Activated T-helper 2 cell treated with anti-CD3 and anti-CD28 coated beads, Interferon-gamma antibody, Interleukin-2, Interleukin-4, amounts not matched to agents 10 μg/mL and 5 μg/mL and 100 μg/mL, durations not matched to agents 14 hours and 24 hours and 36 hours (primary cell): ENCODE measurements at regions not wholly inside any gene's neighbourhood (a gene's known extent, or its start where the extent isn't known, plus 50 kb on each side); places are given as distances from the start of the nearest gene placed in this dataset.

Source experiments
- DNase-seq: peaks from one replicate; pipeline ENCODE4 v3.0.0; 2021; ENCODE audit warnings: low spot score
- H3K27ac Mint-ChIP-seq: one replicate; pipeline ENCODE4 v1.8.0; 2021; ENCODE audit warnings: mixed read lengths
- H3K27me3 Mint-ChIP-seq: one replicate; pipeline ENCODE4 v1.8.0; 2021; ENCODE audit warnings: low read depth, mixed read lengths
- H3K36me3 Mint-ChIP-seq: one replicate; pipeline ENCODE4 v1.8.0; 2021; ENCODE audit warnings: low read depth, mixed read lengths
- H3K4me1 Mint-ChIP-seq: one replicate; pipeline ENCODE4 v1.8.0; 2021; ENCODE audit warnings: low read depth, mixed read lengths
- H3K4me3 Mint-ChIP-seq: one replicate; pipeline ENCODE4 v1.8.0; 2021; ENCODE audit warnings: low read depth, mild to moderate bottlenecking, moderate library complexity, mixed read lengths
- H3K9me3 Mint-ChIP-seq: one replicate; pipeline ENCODE4 v1.8.0; 2021; ENCODE audit warnings: mixed read lengths
- intact Hi-C: fragments of 100-400 bp; cut with micrococcal nuclease; formaldehyde crosslinking; loops from one replicate; pipeline ENCODE4 v1.15.1; 2023

DNA sequence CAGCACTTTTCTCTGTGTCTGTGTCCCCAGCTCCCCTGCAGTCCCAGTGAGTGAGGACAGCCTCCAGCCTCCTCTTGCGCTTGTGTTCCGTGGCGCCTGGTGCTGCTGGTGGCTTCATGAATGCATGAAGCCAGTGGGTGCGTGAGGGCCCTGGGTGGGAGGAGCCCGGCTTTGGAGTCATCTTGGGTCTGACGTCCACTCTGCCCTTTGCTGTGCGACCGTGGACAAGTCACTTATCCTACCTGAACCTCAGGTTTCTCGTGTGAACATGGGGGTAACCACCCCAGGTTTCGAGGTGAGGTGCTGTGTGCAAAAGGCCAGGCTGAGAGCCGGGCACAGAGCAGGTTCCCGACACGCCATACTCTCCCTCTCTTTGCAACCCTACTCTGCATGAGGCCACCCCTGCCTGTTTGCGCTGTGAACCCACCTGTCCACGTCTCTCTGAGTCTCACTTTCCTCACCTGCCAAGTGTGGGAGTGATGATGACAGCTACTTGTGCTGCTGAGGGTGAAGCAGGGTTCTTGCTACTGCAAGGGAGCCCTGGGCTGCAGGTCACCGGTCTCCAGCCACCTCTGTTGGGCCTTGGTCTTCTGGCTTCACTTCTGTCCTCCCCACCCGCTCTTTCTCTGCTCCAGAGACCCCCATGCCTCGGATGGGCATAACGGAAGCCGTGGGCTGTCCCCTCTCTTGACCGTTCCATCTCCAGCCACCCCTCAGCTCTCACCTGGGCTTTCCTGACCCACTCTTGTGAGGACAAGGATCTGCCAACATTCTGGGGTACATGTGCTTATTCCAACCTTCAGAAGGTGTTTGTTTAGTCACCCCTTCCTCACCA, 537.6 kb downstream of the TBC1D22A start:
- H3K9me3 Mint-ChIP-seq: no peaks in the 10 kb centered on the region
- H3K4me3 Mint-ChIP-seq: no peak overlapping the region
- no peaks in the 10 kb centered on the region for H3K4me1 Mint-ChIP-seq
- H3K27ac Mint-ChIP-seq: no peak overlapping the region
- no peaks in the 10 kb centered on the region for H3K36me3 Mint-ChIP-seq
- H3K27me3 Mint-ChIP-seq: no peaks in the 10 kb centered on the region
- intact Hi-C loops: no loop called here
- DNase-seq: no peak

DNA sequence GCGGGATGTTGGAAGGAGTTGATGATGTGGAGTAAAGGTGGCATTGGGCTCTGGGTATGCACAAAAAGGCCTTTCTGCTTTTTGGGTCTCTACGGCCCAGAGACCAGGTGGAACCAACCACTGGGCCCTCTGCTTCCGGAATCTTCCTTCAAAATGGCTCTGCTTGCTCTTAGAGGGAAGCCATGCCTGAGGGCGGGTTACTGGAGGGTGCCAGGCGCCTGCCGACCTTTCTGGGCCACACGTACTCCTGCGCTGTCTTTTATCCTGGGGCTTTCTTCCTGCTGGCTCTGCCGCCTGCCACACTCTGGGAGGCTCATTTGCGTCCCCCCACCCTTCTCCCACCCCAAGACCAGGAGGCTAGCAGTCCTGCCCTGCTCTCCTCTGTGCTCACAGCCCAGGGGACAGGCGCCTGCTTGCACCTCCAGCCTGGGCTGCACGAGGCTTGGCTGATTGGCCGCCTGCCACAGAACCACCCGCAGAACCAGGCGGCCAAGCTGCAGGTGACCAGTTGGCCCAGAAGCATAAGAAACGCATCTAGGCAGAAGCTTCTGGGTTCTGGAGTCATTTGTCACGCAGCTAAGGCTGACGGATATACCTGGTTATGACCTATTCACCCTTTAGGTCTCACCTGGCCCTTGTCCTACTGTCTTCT, 536.9 kb downstream of the TBC1D22A start:
- DNase-seq: no peak
- intact Hi-C loops: no loop called here

DNA sequence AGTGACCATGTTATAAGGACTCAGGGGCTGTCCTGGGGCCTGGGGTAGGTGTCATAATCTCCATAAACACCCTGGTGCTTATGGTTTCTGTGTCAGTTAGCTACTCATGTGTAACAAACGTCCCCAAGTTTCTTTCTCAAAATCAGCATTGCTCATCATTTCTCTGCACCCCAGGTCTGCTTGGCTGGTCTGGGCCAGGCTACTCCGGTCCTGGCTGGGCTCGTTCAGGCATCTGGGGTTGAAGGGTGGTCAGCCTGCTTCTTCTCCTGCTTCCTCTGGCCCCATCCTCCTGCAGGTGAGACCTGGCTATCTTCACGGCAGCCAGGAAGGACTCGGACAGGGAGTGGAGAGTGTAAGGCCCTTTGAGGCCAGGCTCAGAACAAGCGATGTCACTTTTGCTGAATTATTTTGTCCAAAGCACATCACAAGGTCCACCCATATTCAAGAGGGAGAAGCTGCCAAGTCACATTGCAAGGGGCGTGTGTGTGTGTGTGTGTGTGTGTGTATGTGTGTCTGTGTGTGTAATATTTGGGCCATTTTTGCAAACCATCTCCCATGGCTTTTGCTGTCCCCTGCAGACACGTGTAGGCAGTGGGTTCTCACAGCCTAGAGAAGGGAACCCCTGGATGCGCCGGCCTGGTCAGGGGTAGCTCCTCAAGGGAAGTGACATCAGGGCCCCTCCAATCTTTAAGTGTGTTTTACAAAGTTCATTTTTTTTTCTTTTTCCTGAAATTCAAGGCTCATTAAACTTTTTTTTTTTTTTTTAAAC, 535.8 kb downstream of the TBC1D22A start:
- no peaks in the 10 kb centered on the region for H3K4me1 Mint-ChIP-seq
- no peak for DNase-seq
- H3K9me3 Mint-ChIP-seq: no peaks in the 10 kb centered on the region
- H3K27me3 Mint-ChIP-seq: no peaks in the 10 kb centered on the region
- intact Hi-C loops: no loop called here
- no peak overlapping the region for H3K4me3 Mint-ChIP-seq
- no peaks in the 10 kb centered on the region for H3K36me3 Mint-ChIP-seq
- no peak overlapping the region for H3K27ac Mint-ChIP-seq

More for the DNA sequence above, 536.9 kb downstream of the TBC1D22A start:
- Mint-ChIP-seq H3K36me3 (no peaks in the 10 kb centered on the region), H3K4me1 (no peaks in the 10 kb centered on the region), H3K27ac (no peak overlapping the region), H3K4me3 (no peak overlapping the region), H3K27me3 (no peaks in the 10 kb centered on the region), H3K9me3 (no peaks in the 10 kb centered on the region)

DNA sequence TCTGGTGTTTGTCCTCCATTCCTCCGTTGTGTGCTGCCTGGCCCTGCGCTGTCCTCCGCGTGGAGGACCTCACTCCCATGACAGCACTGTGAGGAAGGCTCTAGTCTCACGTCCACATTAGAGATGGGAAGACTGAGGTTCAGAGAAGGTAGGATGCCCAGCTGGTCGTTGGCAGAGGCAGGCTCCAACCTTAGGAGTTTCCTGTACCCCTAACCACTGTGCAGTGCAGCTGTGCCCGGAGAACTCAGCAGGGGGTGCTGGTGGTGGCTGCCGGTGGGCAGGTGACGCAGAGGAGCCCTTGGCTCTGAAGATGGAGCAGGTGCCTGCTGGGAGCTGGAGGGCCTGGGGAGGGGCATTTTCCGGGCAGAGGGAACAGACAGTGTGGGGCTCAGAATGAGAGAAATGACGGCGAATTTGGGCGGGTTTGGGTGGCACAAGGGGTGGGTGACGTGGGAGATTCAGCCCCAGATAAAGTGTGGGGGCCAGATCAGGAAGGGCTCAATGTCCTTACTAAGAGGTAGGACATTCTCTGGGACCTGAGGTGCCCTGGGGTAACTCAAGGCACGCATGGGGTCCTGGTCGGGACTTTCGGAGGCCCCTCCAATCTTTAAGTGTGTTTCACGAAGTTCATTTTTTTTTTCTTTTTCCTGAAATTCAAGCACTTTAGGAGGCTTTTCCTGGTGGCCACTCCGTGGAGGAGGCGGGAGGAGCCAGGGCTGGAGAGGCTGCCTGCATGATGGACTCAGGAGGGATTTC, 535.0 kb downstream of the TBC1D22A start:
- Mint-ChIP-seq H3K27me3 (no peaks in the 10 kb centered on the region), H3K27ac (no peak overlapping the region), H3K36me3 (no peaks in the 10 kb centered on the region), H3K9me3 (no peaks in the 10 kb centered on the region), H3K4me3 (no peak overlapping the region), H3K4me1 (no peaks in the 10 kb centered on the region)
- no peak for DNase-seq
- intact Hi-C loops: no loop called here

DNA sequence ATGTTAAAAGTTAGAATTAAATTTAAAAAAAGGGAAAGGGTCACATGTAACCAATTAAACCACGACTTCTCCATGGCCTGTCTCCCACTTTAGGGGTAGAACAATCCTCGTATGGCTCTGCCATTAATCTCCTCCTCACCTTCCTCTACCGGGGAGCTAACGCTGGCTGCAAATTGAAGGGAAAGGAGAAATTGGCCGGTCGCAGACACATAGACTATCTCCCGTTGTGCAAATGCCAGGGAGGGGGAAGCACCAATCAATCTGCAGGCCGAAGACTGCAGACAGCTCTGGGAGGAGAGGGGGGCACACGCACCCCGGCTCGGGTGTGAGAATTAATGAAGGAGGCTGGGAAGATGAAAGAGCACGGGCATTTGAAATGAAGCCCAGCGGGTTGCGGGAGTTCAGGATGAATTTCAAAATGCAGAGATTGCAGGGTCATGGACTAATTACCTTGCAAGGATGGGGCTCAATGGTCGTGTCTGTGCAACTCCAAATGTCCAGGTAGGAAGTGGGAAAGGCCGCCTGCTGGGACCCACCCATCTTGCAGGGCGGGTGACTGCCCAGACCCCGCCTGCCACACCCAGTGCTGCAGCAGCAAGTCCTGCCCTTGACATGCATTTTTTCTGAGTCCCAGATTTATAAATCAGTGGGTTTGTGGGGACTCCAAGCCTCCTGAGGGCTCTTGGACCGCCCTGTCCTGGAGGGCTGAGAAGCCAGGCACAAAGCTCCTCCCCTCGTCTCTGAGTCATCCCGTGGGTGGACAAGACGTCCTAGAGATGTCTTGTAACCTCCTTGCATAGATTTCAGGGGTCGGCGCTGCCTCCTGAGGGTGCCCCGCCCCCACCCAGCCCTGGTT, 534.2 kb downstream of the TBC1D22A start:
- Mint-ChIP-seq H3K36me3 (no peaks in the 10 kb centered on the region), H3K9me3 (no peaks in the 10 kb centered on the region), H3K4me3 (no peak overlapping the region), H3K27ac (no peak overlapping the region), H3K4me1 (no peaks in the 10 kb centered on the region), H3K27me3 (no peaks in the 10 kb centered on the region)
- intact Hi-C loops: no loop called here
- DNase-seq: no peak

DNA sequence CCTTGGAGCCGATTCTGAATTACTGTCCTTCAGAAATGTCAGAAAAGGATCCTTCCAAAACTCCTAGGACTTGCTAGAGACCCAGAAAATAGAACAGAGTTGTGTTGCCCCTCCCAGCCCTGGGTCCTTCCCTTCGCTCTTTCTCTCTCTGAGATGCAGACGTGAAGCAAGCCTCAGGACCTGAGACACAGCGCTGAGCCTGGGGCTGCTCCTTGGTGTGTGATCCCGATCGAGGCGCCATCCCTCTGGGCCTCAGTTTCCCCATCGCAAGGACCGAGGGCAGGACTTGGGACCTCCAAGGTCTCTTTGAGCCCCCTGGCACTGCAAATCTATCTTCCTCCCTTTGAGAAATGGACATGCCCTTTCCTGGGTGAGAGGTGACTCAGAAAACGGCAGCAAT, 533.5 kb downstream of the TBC1D22A start:
- H3K4me3 Mint-ChIP-seq: no peak overlapping the region
- no peak overlapping the region for H3K27ac Mint-ChIP-seq
- no peaks in the 10 kb centered on the region for H3K36me3 Mint-ChIP-seq
- no peaks in the 10 kb centered on the region for H3K27me3 Mint-ChIP-seq
- no peaks in the 10 kb centered on the region for H3K4me1 Mint-ChIP-seq
- intact Hi-C loops: no loop called here
- H3K9me3 Mint-ChIP-seq: no peaks in the 10 kb centered on the region
- DNase-seq: no peak

DNA sequence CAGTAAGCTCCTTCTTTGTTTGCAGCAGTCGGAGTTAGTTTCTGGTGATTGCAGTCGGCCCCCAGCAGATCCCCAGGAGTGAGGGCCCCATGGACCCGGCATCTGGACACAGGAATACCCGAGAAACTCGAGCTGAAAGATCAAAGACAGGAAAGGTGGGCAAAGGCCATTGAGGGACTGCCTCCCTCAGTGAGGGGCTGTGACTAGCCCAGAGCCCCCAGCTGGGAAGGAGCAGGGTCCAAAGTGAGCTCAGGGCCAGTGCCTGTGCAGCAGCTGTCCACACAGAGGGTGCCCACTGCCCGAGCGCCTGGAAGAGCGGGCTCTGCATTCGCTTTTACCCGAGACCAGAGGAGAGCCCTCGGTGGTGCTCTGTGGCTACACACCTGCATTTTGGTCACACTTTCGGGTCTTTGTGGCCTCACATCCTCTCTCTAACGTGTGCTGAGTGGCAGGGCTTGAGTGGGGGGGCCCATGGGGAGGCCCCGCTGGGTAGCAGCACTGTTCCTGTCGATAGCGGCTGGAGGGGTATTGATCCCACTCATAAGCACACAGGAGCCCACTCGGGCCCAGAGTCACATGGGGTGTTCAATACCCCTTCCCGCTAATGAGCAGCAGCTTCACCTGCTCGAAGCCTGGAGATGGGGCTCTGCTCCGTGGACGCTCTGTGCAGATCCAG, 532.9 kb downstream of the TBC1D22A start:
- Mint-ChIP-seq H3K4me3 (no peak overlapping the region), H3K9me3 (no peaks in the 10 kb centered on the region), H3K27ac (no peak overlapping the region), H3K27me3 (no peaks in the 10 kb centered on the region), H3K4me1 (no peaks in the 10 kb centered on the region), H3K36me3 (no peaks in the 10 kb centered on the region)
- intact Hi-C loops: no loop called here
- DNase-seq: no peak

DNA sequence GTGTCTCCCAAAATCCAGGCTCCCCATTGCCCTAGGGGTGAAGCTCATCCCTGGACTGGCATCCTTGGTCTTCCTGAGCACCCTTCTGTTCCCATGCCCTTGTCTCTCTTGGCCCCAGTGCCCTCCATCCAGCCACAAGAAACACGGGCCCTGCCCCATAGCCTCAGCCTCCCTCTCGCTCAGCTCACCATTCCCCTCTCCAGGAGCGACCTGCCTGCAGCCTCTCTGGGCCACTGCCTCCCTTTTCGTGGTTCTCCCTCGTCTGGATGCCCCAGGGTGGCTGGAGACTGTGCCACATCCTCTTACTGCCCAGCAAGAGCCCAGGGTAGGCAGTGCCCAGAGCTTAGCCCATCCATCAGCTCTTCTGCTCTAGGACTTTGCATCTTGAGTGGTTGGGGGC, 532.1 kb downstream of the TBC1D22A start:
- H3K27me3 Mint-ChIP-seq: no peaks in the 10 kb centered on the region
- H3K9me3 Mint-ChIP-seq: no peaks in the 10 kb centered on the region
- H3K36me3 Mint-ChIP-seq: no peaks in the 10 kb centered on the region
- no peak overlapping the region for H3K4me3 Mint-ChIP-seq
- intact Hi-C loops: no loop called here
- H3K27ac Mint-ChIP-seq: no peak overlapping the region
- DNase-seq: no peak
- no peaks in the 10 kb centered on the region for H3K4me1 Mint-ChIP-seq

DNA sequence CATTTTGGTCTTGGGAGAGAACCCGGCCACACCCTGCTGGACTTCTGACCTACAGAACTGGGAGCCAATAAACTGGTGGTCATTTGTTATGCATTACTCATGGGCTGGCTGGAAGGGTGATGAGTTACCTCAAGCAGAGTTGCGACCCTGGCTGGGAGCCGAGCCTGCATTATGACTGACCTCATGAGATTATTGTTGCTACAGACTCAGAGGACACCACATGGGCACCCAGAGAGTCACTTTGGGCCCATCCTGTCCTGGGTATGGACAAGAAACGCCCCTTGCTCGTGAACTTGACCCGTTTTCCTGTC, 531.7 kb downstream of the TBC1D22A start:
- H3K9me3 Mint-ChIP-seq: no peaks in the 10 kb centered on the region
- H3K4me1 Mint-ChIP-seq: no peaks in the 10 kb centered on the region
- H3K27ac Mint-ChIP-seq: no peak overlapping the region
- no peaks in the 10 kb centered on the region for H3K27me3 Mint-ChIP-seq
- intact Hi-C loops: no loop called here
- no peaks in the 10 kb centered on the region for H3K36me3 Mint-ChIP-seq
- DNase-seq: no peak
- H3K4me3 Mint-ChIP-seq: no peak overlapping the region

DNA sequence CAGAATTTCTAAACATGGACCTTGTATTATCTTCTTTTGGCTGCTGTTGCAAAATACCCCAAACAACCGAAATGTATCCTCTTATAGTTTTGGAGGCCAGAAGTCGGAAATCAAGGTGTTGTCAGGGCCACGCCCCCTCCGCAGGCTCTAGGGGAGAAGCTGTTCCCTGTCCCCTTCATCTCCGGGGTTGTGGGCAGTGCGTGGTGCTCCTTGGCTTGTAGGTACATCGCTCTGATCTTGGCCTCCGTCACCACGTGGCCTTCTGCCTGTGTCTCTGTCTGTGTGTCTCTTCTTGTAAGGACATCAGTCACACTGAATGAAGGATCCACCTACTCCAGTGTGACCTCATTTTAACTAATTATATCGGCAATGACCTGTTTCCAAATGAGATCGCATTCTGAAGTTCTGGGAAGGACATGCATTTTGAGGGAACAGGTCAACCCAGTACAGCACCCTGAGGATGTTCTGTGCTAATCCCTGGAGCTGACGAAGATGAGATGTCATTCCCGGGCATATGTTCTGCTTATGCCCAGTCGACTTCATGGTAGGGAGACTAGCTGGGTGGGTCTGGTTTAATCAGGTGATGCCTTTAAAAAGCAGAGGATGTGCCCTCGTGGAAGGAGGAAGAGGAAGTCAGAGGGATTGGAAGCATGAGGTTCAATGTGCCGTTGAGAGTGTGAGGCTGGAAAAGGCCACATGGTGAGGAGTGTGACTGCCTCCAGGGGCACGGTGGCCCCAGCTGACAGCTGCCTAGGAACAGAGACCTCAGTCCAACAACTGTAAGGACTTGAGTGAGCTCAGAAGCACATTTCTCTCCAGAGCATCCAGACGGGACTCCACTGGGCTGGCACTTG, 531.1 kb downstream of the TBC1D22A start:
- H3K27me3 Mint-ChIP-seq: no peaks in the 10 kb centered on the region
- no peak overlapping the region for H3K4me3 Mint-ChIP-seq
- H3K36me3 Mint-ChIP-seq: no peaks in the 10 kb centered on the region
- H3K9me3 Mint-ChIP-seq: no peaks in the 10 kb centered on the region
- no peak for DNase-seq
- intact Hi-C loops: no loop called here
- H3K4me1 Mint-ChIP-seq: no peaks in the 10 kb centered on the region
- no peak overlapping the region for H3K27ac Mint-ChIP-seq
